Ovary (tissue), 7 donors: ENCODE measurements at regions not wholly inside any gene's neighbourhood (a gene's known extent, or its start where the extent isn't known, plus 50 kb on each side); places are given as distances from the start of the nearest gene placed in this dataset.

Experiments
- DNase-seq, 5 donors: peaks; one replicate each; pipeline ENCODE4 v3.0.0-alpha.2; 2019 to 2020
- H3K27ac ChIP-seq, 2 donors: fragments of 200-600 bp; one replicate each; pipeline versions ENCODE4 v1.5.1 to v1.8.0; 2019 to 2022
- H3K27me3 ChIP-seq: fragments of 200-600 bp; one replicate; pipeline ENCODE4 v1.8.0; 2022
- H3K36me3 ChIP-seq: fragments of 200-600 bp; sonication (generic); one replicate; pipeline ENCODE4 v1.5.1; 2019
- H3K4me1 ChIP-seq: one replicate; pipeline ENCODE4 v1.8.1; 2013; ENCODE audit warnings: mild to moderate bottlenecking, moderate library complexity; ENCODE audit not compliant: insufficient read depth
- H3K4me3 ChIP-seq: fragments of 200-600 bp; sonication (generic); one replicate; pipeline ENCODE4 v1.5.1; 2017
- H3K9me3 ChIP-seq, 2 donors: fragments of 200-600 bp in 1 of 2; sonication (generic) in 1 of 2; one replicate each; pipeline versions ENCODE4 v1.5.1 to v1.8.1; 2013 to 2019; ENCODE audit warnings: mild to moderate bottlenecking in 1 of 2, moderate library complexity in 1 of 2
- EP300 ChIP-seq: sonication (generic); formaldehyde crosslinking; IDR thresholded peaks from one replicate; pipeline ENCODE4 v1.6.1; 2017; ENCODE audit warnings: antibody characterized with exemption
- POLR2A ChIP-seq: fragments of 450-650 bp; IDR thresholded peaks from one replicate; pipeline ENCODE4 v1.6.1; 2017; ENCODE audit warnings: antibody characterized with exemption, mild to moderate bottlenecking, moderate library complexity
- WGBS, 3 donors: extraction: QIAGEN DNeasy Blood & Tissue Kit in 1 of 3; methylation state at CpG; one replicate each; pipeline versions ENCODE4 v1.1.5 to v1.1.7; 2013 to 2017; 5-methylcytosine and 5-hydroxymethylcytosine counted together
- intact Hi-C, 4 donors: fragments of 100-400 bp; cut with DNase I; formaldehyde crosslinking; loops; one replicate each; pipeline versions ENCODE4 v1.11.0 to v1.15.1; 2022 to 2023
- TF ChIP-seq, protein P1 (sequence below), 3 donors: fragments of 450-650 bp in 2 of 3; fragments of 200-600 bp in 1 of 3; IDR thresholded peaks; one replicate each; pipeline versions ENCODE4 v1.5.1 to v1.8.0; 2016 to 2022; ENCODE audit warnings: antibody characterized with exemption in 3 of 3, mild to moderate bottlenecking in 1 of 3
- donor health status: DM: no; HTN: no; CAD: no; lungs with moderate emphysema.
- donor health status: DM: no; HTN: no; CAD: no.
- donor health status: Bipolar disorder and iron deficiency.
- donor health status: DM: no; HTN: no; CAD: no.
- donor health status: DM: yes; HTN: yes; CAD: no.

DNA sequence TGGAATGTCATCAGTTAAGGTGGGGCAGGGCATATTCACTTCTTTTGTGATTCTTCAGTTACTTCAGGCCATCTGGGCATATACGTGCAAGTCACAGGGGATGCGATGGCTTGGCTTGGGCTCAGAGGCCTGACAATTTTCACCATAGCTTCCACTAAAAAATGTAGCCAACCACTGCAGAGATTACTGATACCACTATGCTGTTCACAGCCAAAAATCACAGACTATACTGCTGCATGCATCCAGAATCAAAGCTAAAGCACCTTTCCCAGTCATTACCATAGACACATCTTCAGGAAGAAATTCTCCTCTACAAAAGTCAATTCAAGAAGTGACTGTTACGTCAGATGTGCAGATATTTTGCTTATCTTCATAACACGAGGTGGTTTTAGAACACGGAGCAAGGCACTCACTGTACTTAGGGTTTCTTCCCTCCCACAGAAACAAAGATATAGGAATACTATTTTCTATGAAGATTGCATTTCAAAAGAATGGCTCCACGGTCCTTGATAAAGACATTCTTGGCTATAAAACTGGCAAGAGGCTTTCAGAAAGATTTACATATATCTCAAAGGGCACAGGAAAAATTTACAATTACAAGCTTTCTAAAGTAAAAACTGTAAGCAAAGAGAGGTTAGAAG, 1556.6 kb upstream of the PRR20A start:
- DNase-seq: no peak
- H3K27ac ChIP-seq: no peak overlapping the region
- H3K9me3 ChIP-seq: no peaks in the 10 kb centered on the region
- H3K36me3 ChIP-seq: no peaks in the 10 kb centered on the region
- no peak for TF ChIP-seq POLR2A
- TF ChIP-seq, protein P1, sequence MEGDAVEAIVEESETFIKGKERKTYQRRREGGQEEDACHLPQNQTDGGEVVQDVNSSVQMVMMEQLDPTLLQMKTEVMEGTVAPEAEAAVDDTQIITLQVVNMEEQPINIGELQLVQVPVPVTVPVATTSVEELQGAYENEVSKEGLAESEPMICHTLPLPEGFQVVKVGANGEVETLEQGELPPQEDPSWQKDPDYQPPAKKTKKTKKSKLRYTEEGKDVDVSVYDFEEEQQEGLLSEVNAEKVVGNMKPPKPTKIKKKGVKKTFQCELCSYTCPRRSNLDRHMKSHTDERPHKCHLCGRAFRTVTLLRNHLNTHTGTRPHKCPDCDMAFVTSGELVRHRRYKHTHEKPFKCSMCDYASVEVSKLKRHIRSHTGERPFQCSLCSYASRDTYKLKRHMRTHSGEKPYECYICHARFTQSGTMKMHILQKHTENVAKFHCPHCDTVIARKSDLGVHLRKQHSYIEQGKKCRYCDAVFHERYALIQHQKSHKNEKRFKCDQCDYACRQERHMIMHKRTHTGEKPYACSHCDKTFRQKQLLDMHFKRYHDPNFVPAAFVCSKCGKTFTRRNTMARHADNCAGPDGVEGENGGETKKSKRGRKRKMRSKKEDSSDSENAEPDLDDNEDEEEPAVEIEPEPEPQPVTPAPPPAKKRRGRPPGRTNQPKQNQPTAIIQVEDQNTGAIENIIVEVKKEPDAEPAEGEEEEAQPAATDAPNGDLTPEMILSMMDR (IDR thresholded peaks at IDR 0.05): no peak
- no peaks in the 10 kb centered on the region for H3K4me1 ChIP-seq
- WGBS, 3 donors: 16 to 33% (median 30%) methylated on average over 6 of the region's 6 CpGs
- no peak overlapping the region for H3K4me3 ChIP-seq
- intact Hi-C loops: no loop called here
- no peaks in the 10 kb centered on the region for H3K27me3 ChIP-seq

DNA sequence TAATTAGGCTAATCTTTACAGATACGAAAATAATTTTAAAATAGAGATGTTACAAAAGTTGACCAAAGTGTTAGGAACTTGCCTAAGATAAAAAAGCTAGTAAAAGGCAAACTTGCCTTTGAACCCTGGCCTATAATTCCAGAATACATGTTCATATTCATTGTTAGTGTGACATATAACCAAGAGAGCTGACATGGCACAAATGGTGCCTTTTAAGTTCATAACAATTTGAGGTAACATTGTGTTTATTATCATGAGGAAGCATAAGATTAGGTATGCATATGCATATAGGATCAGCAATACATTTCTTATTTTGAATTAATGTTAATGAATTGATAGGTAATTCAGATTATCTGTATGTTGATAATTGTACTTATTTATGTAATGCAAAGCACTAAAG, 1537.9 kb upstream of the PRR20A start:
- no peak for TF ChIP-seq EP300
- TF ChIP-seq, protein P1 (IDR thresholded peaks at IDR 0.05): no peak
- no peaks in the 10 kb centered on the region for H3K4me1 ChIP-seq
- no peaks in the 10 kb centered on the region for H3K36me3 ChIP-seq
- no peak for DNase-seq
- no peaks in the 10 kb centered on the region for H3K9me3 ChIP-seq
- WGBS, 3 donors: 57 to 79% (median 69%) methylated on average over 1 of the region's 1 CpG
- no peak overlapping the region for H3K4me3 ChIP-seq
- H3K27me3 ChIP-seq: no peaks in the 10 kb centered on the region
- no peak overlapping the region for H3K27ac ChIP-seq
- intact Hi-C loops: no loop called here

DNA sequence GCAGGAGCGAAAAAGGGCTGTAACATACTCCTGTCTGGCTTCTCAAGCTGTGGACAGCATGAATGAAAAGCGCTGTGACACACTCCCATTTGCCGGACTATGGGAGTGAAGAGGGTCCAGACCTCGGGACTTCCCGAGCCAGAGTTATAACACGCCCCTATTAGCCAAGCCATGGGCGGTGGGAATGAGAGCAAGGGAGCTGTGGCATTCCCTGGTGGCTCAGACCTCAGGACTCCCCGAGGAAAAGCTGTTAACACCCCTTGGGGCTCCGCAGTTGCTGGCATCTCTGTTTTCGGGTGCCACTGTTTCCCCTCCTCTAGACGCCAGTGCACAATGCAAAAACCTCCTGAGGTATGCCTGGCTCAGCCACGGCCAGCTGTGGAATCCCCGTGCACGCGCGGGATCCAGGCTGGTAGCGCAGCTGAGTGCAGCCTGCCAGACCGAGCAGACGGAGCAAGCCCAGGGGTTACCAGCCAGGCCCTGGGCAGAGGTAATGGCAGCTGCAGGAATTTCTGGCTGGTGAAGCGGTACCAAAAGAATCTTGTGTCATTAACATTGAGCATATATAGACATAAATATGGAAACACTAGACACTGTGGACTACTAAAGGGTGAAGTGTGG, 1534.6 kb upstream of the PRR20A start:
- H3K4me1 ChIP-seq: no peaks in the 10 kb centered on the region
- no peak overlapping the region for H3K4me3 ChIP-seq
- H3K27me3 ChIP-seq: no peaks in the 10 kb centered on the region
- intact Hi-C loops: no loop called here
- H3K9me3 ChIP-seq: no peaks in the 10 kb centered on the region
- TF ChIP-seq, protein P1 (IDR thresholded peaks at IDR 0.05): no peak
- TF ChIP-seq EP300 (no peak), POLR2A (no peak)
- H3K36me3 ChIP-seq: no peaks in the 10 kb centered on the region
- no peak for DNase-seq
- WGBS, 3 donors: 91 to 96% (median 92%) methylated on average over 20 of the region's 20 CpGs
- no peak overlapping the region for H3K27ac ChIP-seq

- H3K27me3 ChIP-seq: no peaks in the 10 kb centered on the region
- H3K4me1 ChIP-seq: no peaks in the 10 kb centered on the region
- intact Hi-C loops: no loop called here
- DNase-seq: no peak
- TF ChIP-seq POLR2A: no peak
- no peak for TF ChIP-seq EP300
- TF ChIP-seq, protein P1 (IDR thresholded peaks at IDR 0.05): no peak
- no peaks in the 10 kb centered on the region for H3K9me3 ChIP-seq
- WGBS, 3 donors: 68 to 91% (median 76%) methylated on average over 4 of the region's 4 CpGs
- no peak overlapping the region for H3K27ac ChIP-seq
- no peak overlapping the region for H3K4me3 ChIP-seq
- H3K36me3 ChIP-seq: no peaks in the 10 kb centered on the region
These were observed 1527.1 kb upstream of the PRR20A start for GRCh38 chr13:55613429-55614187.
